ENCODE measurements at regions not wholly inside any gene's neighbourhood (a gene's known extent, or its start where the extent isn't known, plus 50 kb on each side); places are given as distances from the start of the nearest gene placed in this dataset.

DNA sequence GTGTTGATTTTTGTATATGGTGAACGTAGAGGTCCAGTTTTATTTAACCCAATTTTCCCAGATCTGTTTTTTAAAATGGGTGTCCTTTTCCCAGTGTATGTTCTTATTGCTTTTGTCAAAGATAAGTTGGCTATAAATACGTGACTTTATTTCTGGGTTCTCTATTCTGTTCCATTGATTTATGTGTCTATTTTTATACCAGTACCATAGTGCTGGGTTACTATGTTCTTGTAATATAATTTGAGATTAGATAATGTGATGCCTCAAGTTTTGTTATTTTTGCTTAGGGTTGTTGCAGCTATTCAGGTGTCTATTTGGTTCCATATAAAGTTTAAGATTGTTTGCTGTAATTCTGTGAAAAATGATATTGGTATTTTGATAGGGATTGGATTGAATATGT lies 749.1 kb upstream of the GRIA3 start:
- TF ChIP-seq, protein P1, sequence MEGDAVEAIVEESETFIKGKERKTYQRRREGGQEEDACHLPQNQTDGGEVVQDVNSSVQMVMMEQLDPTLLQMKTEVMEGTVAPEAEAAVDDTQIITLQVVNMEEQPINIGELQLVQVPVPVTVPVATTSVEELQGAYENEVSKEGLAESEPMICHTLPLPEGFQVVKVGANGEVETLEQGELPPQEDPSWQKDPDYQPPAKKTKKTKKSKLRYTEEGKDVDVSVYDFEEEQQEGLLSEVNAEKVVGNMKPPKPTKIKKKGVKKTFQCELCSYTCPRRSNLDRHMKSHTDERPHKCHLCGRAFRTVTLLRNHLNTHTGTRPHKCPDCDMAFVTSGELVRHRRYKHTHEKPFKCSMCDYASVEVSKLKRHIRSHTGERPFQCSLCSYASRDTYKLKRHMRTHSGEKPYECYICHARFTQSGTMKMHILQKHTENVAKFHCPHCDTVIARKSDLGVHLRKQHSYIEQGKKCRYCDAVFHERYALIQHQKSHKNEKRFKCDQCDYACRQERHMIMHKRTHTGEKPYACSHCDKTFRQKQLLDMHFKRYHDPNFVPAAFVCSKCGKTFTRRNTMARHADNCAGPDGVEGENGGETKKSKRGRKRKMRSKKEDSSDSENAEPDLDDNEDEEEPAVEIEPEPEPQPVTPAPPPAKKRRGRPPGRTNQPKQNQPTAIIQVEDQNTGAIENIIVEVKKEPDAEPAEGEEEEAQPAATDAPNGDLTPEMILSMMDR (IDR thresholded peaks at IDR 0.05) = no peak
- TF ChIP-seq POLR2A (IDR thresholded peaks at IDR 0.05) = no peak

Data from testis (tissue), 2 donors.